Gastrocnemius medialis (tissue), 4 donors: ENCODE measurements at regions not wholly inside any gene's neighbourhood (a gene's known extent, or its start where the extent isn't known, plus 50 kb on each side); places are given as distances from the start of the nearest gene placed in this dataset.

Source experiments
- ATAC-seq, 2 donors: fragments of 150-250 bp; one replicate each; pipeline ENCODE4 v1.9.1; 2016
- DNase-seq, 2 donors: peaks; one replicate each; pipeline ENCODE4 v3.0.0-alpha.2; 2019
- H3K27ac ChIP-seq, 4 donors: fragments of 200-600 bp; sonication (generic); 1 replicate in 1 of 4; 2 replicates in 3 of 4; pipeline ENCODE4 v1.5.1; 2016 to 2018; ENCODE audit warnings: mild to moderate bottlenecking in 2 of 4, moderate library complexity in 1 of 4
- H3K27me3 ChIP-seq, 3 donors: fragments of 200-600 bp; sonication (generic) in 2 of 3; 1 replicate in 1 of 3; 2 replicates in 2 of 3; pipeline versions ENCODE4 v1.5.1 to v1.6.0; 2016 to 2019; ENCODE audit warnings: mild to moderate bottlenecking in 1 of 3, moderate library complexity in 1 of 3
- H3K36me3 ChIP-seq, 2 donors: fragments of 200-600 bp; sonication (generic) in 1 of 2; one replicate each; pipeline ENCODE4 v1.5.1; 2017 to 2018
- H3K4me1 ChIP-seq, 2 donors: fragments of 200-600 bp; sonication (generic) in 1 of 2; one replicate each; pipeline ENCODE4 v1.5.1; 2016 to 2017; ENCODE audit warnings: mild to moderate bottlenecking in 2 of 2
- H3K4me3 ChIP-seq, 4 donors: fragments of 200-600 bp; sonication (generic) in 3 of 4; 1 replicate in 1 of 4; 2 replicates in 3 of 4; pipeline ENCODE4 v1.5.1; 2016 to 2019; ENCODE audit warnings: mild to moderate bottlenecking in 2 of 4
- H3K9me3 ChIP-seq, 3 donors: fragments of 200-600 bp; sonication (generic) in 2 of 3; 1 replicate in 1 of 3; 2 replicates in 2 of 3; pipeline ENCODE4 v1.5.1; 2016 to 2019
- POLR2A ChIP-seq, 2 donors: fragments of 450-650 bp; IDR thresholded peaks; one replicate each; pipeline ENCODE4 v1.6.1; 2017; ENCODE audit warnings: antibody characterized with exemption in 2 of 2, mild to moderate bottlenecking in 2 of 2, moderate library complexity in 2 of 2
- in situ Hi-C, 4 donors: fragments of 200-750 bp; cut with MboI; loops; one replicate each; pipeline versions ENCODE4 v1.15.0 to v1.8.0; 2017; ENCODE audit warnings: low sequenced_read_pairs in 4 of 4
- intact Hi-C: fragments of 100-400 bp; cut with DNase I; formaldehyde crosslinking; loops from one replicate; pipeline ENCODE4 v1.15.1; 2023; ENCODE audit warnings: low total_unique reads
- TF ChIP-seq, protein P1 (sequence below), 5 experiments: fragments of 450-650 bp in 3 of 5; fragments of 200-600 bp in 2 of 5; sonication (generic) in 2 of 5; IDR thresholded peaks in 4 of 5; conservative IDR thresholded peaks in 1 of 5; 1 replicate in 4 of 5; 2 replicates in 1 of 5; pipeline ENCODE4 v1.5.1; 2016 to 2019; ENCODE audit warnings: antibody characterized with exemption in 5 of 5, mild to moderate bottlenecking in 3 of 5, moderate library complexity in 3 of 5

DNA sequence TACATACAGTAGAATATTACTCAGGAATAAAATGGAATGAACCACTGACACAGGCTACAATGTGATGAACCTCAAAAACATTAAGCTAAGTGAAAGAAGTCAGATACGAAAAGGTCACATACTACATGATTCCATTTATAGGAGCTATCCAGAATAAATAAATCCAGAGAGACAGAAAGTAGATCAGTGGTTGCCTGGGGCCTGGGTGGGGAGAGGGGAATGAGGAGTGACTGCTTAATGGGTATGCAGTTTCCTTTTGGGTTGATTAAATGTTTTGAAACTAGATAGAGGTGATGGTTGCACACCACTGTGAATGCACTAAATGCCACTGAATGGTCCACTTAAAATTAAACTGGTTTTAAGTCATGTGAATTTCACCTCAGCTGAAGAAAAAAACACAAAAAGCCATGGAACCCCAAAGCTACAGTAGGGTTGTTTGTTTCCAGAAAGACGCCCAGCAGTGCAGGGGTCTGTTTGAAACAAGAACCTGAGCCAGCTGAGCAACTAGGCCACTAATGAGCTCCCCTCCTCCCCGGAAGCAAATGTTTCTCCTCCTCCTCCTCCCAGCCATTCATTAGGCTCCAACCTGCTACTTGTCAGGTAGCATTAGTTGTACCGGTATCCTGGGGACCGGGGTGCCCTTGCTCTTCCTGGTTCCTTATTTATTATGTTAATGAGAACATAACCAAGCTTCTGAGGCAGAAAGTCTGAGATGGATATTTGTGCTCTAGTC, 168.4 kb downstream of the EVX1 start:
- Histone ChIP-seq H3K9me3 (no peaks in the 10 kb centered on the region), H3K36me3 (no peaks in the 10 kb centered on the region), H3K4me1 (no peaks in the 10 kb centered on the region), H3K27ac (no peak overlapping the region), H3K27me3 (no peaks in the 10 kb centered on the region), H3K4me3 (no peak overlapping the region)
- TF ChIP-seq, protein P1, sequence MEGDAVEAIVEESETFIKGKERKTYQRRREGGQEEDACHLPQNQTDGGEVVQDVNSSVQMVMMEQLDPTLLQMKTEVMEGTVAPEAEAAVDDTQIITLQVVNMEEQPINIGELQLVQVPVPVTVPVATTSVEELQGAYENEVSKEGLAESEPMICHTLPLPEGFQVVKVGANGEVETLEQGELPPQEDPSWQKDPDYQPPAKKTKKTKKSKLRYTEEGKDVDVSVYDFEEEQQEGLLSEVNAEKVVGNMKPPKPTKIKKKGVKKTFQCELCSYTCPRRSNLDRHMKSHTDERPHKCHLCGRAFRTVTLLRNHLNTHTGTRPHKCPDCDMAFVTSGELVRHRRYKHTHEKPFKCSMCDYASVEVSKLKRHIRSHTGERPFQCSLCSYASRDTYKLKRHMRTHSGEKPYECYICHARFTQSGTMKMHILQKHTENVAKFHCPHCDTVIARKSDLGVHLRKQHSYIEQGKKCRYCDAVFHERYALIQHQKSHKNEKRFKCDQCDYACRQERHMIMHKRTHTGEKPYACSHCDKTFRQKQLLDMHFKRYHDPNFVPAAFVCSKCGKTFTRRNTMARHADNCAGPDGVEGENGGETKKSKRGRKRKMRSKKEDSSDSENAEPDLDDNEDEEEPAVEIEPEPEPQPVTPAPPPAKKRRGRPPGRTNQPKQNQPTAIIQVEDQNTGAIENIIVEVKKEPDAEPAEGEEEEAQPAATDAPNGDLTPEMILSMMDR (IDR thresholded peaks at IDR 0.05 in 4 of 5, conservative IDR thresholded peaks at IDR 0.05 in 1 of 5), result no peak
- TF ChIP-seq POLR2A (IDR thresholded peaks at IDR 0.05), result no peak
- no peak for ATAC-seq
- in situ Hi-C loops (no loop called here), intact Hi-C loops (no loop called here)
- no peak for DNase-seq

DNA sequence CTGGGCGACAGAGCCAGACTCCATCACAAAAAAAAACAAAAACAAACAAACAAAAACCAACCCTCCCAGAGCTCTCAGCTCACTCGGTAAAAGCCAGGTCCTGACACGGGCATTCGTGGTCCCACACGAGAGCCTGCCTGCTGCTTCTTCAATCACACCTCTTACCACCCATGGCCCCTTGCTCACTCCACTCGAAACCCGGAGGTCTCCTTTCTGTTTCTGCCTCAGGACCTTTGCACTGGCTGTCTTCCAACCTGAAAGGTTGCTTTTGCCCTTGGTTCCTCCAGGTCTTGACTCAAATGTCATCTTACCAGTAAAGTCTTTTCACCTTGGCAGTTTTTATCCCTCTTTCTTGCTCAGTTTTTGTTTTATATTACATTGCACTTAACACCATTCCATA, 169.6 kb downstream of the EVX1 start:
- DNase-seq, result no peak
- ATAC-seq, result no peak
- Histone ChIP-seq H3K27ac (no peak overlapping the region), H3K4me3 (no peak overlapping the region), H3K36me3 (no peaks in the 10 kb centered on the region), H3K4me1 (no peaks in the 10 kb centered on the region), H3K9me3 (no peaks in the 10 kb centered on the region), H3K27me3 (no peaks in the 10 kb centered on the region)
- in situ Hi-C loops (no loop called here), intact Hi-C loops (no loop called here)
- no peak for TF ChIP-seq POLR2A (IDR thresholded peaks at IDR 0.05)
- TF ChIP-seq, protein P1 (IDR thresholded peaks at IDR 0.05 in 4 of 5, conservative IDR thresholded peaks at IDR 0.05 in 1 of 5), result no peak

DNA sequence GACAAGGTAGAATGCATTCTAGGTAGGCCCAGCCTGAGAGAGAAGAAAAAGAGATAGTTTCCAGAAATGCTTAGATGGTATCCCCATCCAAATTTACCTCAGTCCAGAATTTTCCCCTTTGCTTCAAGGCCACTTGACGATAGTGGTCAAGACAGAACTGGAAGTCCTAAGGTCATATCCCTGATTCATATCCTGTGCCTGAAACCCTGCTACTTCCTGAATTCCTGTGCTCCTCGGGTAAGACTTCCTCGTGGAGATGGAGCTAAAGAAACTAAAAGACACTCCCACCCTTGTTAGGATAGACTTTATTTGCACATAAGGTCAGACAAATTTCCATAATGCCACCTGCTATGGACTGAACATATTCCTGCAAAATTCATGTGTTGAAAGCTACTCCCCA, 175.9 kb downstream of the EVX1 start:
- no peak for TF ChIP-seq POLR2A (IDR thresholded peaks at IDR 0.05)
- TF ChIP-seq, protein P1 (IDR thresholded peaks at IDR 0.05 in 4 of 5, conservative IDR thresholded peaks at IDR 0.05 in 1 of 5), result no peak
- Histone ChIP-seq H3K27me3 (no peaks in the 10 kb centered on the region), H3K27ac (no peak overlapping the region), H3K36me3 (no peaks in the 10 kb centered on the region), H3K4me1 (no peaks in the 10 kb centered on the region), H3K4me3 (no peak overlapping the region), H3K9me3 (no peaks in the 10 kb centered on the region)
- no peak for DNase-seq
- ATAC-seq, result no peak
- in situ Hi-C loops, result no loop called here
- intact Hi-C loops, result no loop called here

DNA sequence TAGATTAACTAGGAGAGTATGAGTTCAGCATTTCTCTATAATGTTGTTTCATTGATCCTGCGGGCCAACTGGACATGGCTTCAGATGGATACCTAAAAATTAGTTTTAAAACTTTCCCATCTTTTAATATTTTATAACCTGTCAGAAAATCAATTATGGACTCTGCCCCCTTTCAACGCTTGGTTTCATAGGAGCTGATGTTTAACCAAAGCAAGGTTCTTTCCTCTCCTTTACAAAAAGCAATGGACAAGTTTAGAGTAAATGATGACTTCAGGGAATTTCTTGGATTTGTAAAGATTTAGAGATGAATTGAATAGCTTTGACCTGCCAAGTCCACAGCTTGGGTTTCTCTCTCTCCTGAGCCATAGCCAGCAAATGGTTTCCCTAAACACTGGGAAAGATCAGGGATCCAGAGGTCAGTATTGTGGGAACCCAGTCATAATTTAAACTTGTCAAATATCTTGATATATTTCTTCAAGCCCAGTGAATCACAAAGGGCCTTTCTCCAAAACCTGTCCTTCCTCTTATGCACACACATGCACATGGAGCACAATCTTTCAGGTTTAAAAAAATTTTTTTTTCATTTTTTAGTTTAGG, 177.1 kb downstream of the EVX1 start:
- Histone ChIP-seq H3K27ac (no peak overlapping the region), H3K4me3 (no peak overlapping the region), H3K9me3 (no peaks in the 10 kb centered on the region), H3K27me3 (no peaks in the 10 kb centered on the region), H3K36me3 (no peaks in the 10 kb centered on the region), H3K4me1 (no peaks in the 10 kb centered on the region)
- TF ChIP-seq POLR2A (IDR thresholded peaks at IDR 0.05), result no peak
- TF ChIP-seq, protein P1 (IDR thresholded peaks at IDR 0.05 in 4 of 5, conservative IDR thresholded peaks at IDR 0.05 in 1 of 5), result no peak
- no peak for ATAC-seq
- in situ Hi-C loops (no loop called here), intact Hi-C loops (no loop called here)
- DNase-seq, result no peak
